Iris pigment epithelial cell (primary cell): ENCODE measurements at regions not wholly inside any gene's neighbourhood (a gene's known extent, or its start where the extent isn't known, plus 50 kb on each side); places are given as distances from the start of the nearest gene placed in this dataset.
"Not testable (repeated sequence)": the region's sequence is repeated elsewhere in the genome, so short reads cannot be mapped to it uniquely, and the experiment has no call there.

Experiments used
- DNase-seq: peaks from one replicate; pipeline ENCODE4 v3.0.0-alpha.2; 2011; ENCODE audit warnings: low read depth

GRCh38 chr1:90349510-90349909 is 354.6 kb downstream of the ZNF326 start:
- no peak for DNase-seq

DNA sequence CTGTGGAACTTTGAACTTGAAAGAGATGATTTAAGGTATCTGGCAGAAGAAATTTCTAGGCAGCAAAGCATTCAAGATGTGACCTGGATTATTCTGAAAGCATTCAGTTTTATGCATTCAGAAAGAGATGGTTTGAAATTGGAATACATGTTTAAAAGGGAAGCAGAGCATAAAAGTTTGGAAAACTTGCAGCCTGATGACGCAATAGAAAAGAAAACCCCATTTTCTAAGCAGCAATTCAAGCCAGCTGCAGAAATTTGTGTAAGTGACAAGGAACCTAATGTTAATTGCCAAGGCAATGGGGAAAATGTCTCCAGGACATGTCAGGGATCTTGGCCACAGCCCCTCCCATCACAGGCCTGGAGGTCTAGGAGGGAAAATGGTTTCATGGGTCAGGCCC is 354.0 kb downstream of the ZNF326 start:
- no peak for DNase-seq

GRCh38 chr1:90348459-90348858 is 353.5 kb downstream of the ZNF326 start:
- not testable (repeated sequence) for DNase-seq

DNA sequence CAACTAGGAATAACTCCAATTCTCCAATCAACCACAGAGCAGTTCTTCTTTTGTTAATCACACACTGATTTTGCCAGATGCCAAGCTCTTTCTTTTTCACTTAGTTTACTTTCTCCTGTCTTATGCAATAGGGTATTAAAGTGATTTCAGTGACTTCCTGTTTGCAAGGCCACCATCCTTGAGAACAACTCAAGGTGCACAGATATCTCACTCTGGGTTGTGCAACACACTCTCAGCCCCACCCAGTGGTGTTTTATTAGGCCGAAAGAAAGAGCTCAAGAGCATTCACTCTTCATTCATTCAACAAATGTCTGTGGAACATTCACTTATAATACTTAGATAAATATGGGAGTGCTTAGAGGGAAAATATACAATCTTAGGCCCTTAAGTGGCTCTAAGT is 352.5 kb downstream of the ZNF326 start:
- DNase-seq, result no peak

DNA sequence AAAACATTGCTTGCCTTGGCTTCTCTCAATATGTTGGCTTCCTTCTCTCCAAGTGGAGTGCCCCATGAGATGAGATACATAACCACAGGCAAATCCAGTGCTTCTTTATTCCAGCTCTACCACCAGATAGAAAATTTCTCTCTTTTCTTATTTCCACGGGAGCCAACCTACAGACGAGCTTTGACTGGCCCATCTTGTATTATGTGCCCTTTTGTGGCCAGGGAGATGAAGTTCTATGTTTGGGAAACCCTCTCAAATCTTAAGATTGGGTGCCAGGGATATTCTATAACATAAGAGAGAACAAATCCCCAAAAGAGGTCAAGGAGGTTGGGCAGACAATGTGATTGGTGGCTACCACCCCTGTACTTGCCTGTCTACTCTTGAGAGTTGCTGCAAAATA is 351.8 kb downstream of the ZNF326 start:
- peak; percentile 22 for DNase-seq

- DNase-seq, result no peak
These were observed 351.4 kb downstream of the ZNF326 start for GRCh38 chr1:90346349-90346748.

- no peak for DNase-seq
These were observed 350.2 kb downstream of the ZNF326 start for GRCh38 chr1:90344963-90345730.

DNA sequence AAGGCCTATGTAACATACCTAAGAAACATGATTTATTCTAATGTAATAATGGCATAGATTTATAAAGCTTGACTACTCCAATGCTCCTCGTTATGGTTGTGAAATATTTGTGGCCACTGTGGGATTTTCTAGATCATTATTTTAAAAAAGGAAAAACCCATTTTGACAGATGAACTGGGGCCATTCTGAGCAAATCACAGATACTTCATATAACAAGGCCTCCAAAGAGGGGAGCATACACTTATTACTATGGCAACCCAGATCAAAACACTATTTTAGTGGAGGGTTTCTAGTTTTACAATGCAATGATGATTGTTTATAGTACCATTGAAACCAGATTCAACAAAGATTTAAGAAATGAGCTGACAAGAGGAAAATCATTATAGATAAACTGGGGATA is 346.6 kb downstream of the ZNF326 start:
- no peak for DNase-seq

GRCh38 chr1:90340606-90341005 is 345.7 kb downstream of the ZNF326 start:
- DNase-seq, result no peak

DNA sequence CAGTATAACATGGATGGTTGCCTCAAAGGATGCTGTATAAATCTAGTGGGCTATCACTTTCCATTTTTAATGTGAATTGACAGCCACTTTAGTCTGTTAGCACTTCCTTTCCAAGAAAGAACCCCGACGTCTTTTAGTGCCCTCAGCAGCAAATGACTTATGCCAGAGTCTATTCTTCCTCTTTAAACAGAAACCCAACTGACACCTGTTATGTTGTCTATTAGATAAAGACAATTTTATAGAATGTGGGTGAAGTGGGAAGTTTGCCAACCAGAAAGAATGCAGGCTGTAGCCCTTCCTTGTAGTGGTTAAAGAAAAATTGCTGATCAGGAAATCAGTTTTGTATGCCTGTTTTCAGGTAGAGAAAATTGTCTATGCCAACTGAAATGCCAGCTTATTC is 344.9 kb downstream of the ZNF326 start:
- no peak for DNase-seq

- no peak for DNase-seq
These were observed 341.8 kb downstream of the ZNF326 start for GRCh38 chr1:90336552-90337324.

DNA sequence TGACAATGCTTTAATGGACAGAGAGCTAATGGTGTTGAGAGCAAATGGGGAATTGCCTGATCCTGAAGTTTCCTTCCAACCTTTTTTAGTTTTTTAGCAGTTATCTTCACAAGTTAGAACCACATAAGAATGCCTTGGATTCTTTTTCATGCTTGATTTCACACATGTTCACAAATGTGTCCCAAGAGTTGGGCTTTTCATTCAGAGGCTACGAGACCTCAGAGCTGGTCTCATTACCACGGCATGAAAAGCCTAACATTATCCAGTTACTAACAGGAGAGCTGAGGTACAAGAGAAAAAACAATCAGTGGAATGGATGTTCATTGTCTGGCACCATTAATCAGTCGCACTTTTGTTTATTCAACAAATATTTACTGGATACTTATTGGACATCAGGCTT is 340.6 kb downstream of the ZNF326 start:
- no peak for DNase-seq

- DNase-seq, result no peak
These were observed 339.2 kb downstream of the ZNF326 start for GRCh38 chr1:90334137-90334536.

DNA sequence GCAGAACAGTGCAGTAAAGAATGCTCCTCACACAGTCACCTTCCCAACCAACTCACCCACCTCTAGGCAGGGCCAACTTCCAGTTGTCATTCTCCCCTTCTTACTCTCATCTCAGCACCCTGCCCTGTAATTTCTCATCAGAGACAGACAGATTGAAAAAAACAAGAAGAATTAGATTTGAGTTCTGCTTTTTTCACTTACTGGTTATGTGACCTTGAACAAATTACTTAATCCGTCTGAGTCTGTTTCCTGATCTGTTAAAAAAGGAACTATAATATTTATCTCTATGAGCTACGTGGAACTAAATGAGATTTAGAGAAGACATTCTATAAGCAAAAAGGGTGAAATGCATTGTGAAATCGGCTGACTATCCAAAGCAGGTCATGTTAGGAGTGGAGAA is 330.3 kb downstream of the ZNF326 start:
- no peak for DNase-seq

DNA sequence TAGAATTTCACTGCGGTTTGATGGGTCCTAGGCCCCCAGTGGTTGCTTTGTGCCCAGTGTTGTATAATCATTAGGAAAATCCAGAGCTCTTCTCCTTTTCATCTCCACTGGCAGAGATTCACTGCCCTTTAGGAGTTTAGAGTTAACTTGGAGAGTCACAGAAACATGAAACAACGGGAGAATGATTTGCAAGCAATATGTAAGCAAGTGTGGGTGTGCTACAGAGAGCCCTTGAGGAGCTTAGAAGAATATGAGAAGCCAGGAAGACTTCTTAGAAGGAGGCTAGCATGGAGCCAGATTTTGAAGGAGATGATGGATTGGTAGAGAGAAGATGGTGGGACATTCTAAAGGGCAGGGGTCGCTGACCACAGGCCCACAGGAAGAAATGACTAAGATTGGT is 327.3 kb downstream of the ZNF326 start:
- no peak for DNase-seq

GRCh38 chr1:90319918-90320317 is 325.0 kb downstream of the ZNF326 start:
- no peak for DNase-seq

DNA sequence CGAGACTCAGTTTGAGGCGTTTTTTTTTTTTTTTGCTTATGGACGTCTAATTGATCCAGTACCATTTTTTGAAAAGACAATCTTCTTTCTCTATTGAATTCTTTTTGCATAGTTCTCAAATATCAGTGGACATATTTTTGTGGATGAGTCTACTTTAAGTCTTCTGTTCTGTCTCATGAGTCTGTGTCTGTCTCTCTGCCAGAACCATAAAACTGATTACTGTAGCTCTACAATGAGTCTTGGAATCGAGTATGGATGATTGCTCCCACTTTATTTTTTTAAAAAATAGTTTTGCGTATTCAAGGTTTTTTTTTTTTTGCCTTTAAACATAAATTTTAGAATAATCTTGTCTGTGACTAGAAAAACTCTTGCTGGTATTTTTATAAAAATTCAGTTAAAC is 323.5 kb downstream of the ZNF326 start:
- no peak for DNase-seq

DNA sequence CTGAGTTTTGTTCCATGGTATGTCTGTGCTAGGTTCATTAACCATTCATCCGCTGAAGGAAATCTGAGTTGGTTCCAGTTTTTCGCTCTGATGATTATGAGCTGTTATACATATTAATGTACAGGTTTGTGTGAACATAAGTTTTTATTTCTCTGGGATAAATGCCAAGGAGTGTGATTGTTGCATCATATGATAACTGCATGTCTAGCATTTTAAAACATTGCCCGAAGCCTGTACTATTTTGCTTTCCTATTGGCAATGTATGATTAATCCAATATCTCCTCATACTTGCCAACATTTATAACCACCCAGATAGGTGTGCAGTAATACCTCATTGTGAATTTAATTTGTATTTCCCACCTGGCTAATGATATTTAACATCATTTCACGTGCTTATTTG is 322.7 kb downstream of the ZNF326 start:
- no peak for DNase-seq

DNA sequence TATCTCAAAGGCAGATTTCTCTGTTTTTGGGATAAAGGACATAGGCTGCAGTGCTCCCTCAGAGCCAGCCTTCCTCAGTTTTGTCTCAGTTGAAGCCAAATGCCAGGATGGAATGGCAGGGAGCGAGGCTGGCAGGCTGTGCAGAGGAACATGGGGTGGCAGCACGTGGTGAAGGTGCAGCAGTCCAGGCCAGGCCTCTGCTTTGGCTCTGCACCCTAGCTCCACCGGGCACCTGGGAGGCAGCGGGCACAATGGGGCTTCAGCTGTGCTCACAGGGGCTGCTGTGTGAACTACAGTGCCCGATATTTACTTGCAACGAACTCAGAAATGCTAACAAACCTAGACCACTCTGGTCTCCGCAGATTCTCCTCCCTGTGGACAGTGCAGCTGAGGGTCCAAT is 319.6 kb downstream of the ZNF326 start:
- DNase-seq, result no peak

DNA sequence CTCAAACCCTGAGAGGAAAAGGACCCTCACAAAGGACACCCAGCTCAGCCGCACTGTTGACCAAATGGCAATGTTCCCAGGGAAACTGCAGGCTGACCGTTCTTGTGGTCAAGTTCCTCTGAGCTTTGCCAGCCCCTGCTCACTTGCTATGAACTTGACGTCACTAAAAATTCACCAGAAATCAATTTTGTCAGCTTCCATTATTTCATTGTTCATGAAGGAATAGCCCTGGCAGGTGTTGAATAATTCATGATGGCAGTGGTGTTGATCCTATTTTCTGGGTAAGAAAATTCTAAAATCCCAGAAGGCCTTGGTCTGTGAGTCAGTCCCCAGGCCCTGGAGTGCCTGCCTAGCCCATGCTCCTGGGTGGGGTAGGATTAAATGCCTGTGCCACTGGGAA is 318.9 kb downstream of the ZNF326 start:
- DNase-seq, result no peak

DNA sequence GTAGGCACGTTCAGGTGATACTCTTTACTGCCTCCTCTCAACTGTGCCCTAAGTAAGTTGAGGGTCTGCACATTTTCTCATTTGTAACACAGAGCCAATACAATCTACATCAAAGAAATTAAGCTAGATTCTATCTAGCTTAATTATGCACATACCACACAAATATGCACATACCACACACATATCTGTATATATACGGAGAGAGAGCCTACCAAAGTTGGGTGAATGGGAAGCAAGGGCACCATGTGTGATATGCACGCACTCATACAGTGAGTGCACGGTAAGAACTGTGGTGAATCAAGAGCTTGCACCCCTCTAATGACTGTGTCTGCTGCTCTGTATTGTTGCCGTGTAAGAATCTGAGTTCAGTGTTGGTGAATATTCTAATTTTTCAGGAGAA is 314.9 kb downstream of the ZNF326 start:
- DNase-seq, result no peak

GRCh38 chr1:90308421-90308820 is 313.5 kb downstream of the ZNF326 start:
- DNase-seq, result no peak

GRCh38 chr1:90305577-90305976 is 310.7 kb downstream of the ZNF326 start:
- DNase-seq, result no peak

GRCh38 chr1:90296327-90296726 is 301.4 kb downstream of the ZNF326 start:
- no peak for DNase-seq
